ENCODE measurements at regions not wholly inside any gene's neighbourhood (a gene's known extent, or its start where the extent isn't known, plus 50 kb on each side); places are given as distances from the start of the nearest gene placed in this dataset.

GRCh38 chr16:51049678-51050376 lies 101.2 kb downstream of the SALL1 start:
- H3K4me3 Mint-ChIP-seq: peak overlapping the region in 1 of 8 donors; percentile 8
- no peaks in the 10 kb centered on the region for H3K4me1 Mint-ChIP-seq
- no peak for DNase-seq
- peaks cover 1 to 8% (median 4%) of the 10 kb centered on the region in 7 donors for H3K9me3 Mint-ChIP-seq
- no peaks in the 10 kb centered on the region for H3K36me3 Mint-ChIP-seq
- no peak for ATAC-seq (ENCODE audit: low read depth in 2 of 2)
- peaks cover 4 to 8% (median 5%) of the 10 kb centered on the region in 3 donors for H3K27me3 Mint-ChIP-seq
- peak overlapping the region in 1 of 6 donors; percentile 47 for H3K27ac Mint-ChIP-seq

- ATAC-seq (ENCODE audit: low read depth in 2 of 2) (no peak), DNase-seq (no peak)
- H3K27me3 Mint-ChIP-seq: peaks cover under 1 to 5% (median 5%) of the 10 kb centered on the region in 3 donors
- no peak overlapping the region for H3K4me3 Mint-ChIP-seq
- H3K4me1 Mint-ChIP-seq: no peaks in the 10 kb centered on the region
- H3K27ac Mint-ChIP-seq: no peak overlapping the region
- peaks cover 1 to 8% (median 4%) of the 10 kb centered on the region in 7 donors for H3K9me3 Mint-ChIP-seq
- H3K36me3 Mint-ChIP-seq: no peaks in the 10 kb centered on the region
These were observed 101.8 kb downstream of the SALL1 start for GRCh38 chr16:51049276-51049675.

GRCh38 chr16:51048544-51048943 lies 102.5 kb downstream of the SALL1 start:
- H3K4me3 Mint-ChIP-seq: no peak overlapping the region
- no peak overlapping the region for H3K27ac Mint-ChIP-seq
- no peaks in the 10 kb centered on the region for H3K4me1 Mint-ChIP-seq
- peaks cover 0 to 8% (median 5%) of the 10 kb centered on the region in 3 donors for H3K27me3 Mint-ChIP-seq
- peaks cover 0 to 11% (median 1%) of the 10 kb centered on the region in 7 donors for H3K9me3 Mint-ChIP-seq
- no peak for ATAC-seq (ENCODE audit: low read depth in 2 of 2)
- no peak for DNase-seq
- no peaks in the 10 kb centered on the region for H3K36me3 Mint-ChIP-seq

GRCh38 chr16:51045794-51046193 lies 105.3 kb downstream of the SALL1 start:
- H3K36me3 Mint-ChIP-seq: no peaks in the 10 kb centered on the region
- ATAC-seq (ENCODE audit: low read depth in 2 of 2) (no peak), DNase-seq (no peak)
- peaks cover 0 to 9% (median 5%) of the 10 kb centered on the region in 3 donors for H3K27me3 Mint-ChIP-seq
- H3K9me3 Mint-ChIP-seq: peaks cover 0 to 8% (median 1%) of the 10 kb centered on the region in 7 donors
- H3K27ac Mint-ChIP-seq: no peak overlapping the region
- no peak overlapping the region for H3K4me3 Mint-ChIP-seq
- no peaks in the 10 kb centered on the region for H3K4me1 Mint-ChIP-seq

- ATAC-seq (ENCODE audit: low read depth in 2 of 2): no peak
- no peaks in the 10 kb centered on the region for H3K36me3 Mint-ChIP-seq
- no peak overlapping the region for H3K27ac Mint-ChIP-seq
- no peaks in the 10 kb centered on the region for H3K4me1 Mint-ChIP-seq
- H3K4me3 Mint-ChIP-seq: peak overlapping the region in 1 of 8 donors; percentile 7
- H3K9me3 Mint-ChIP-seq: peaks cover 0 to 9% (median 1%) of the 10 kb centered on the region in 7 donors
- DNase-seq: no peak
- peaks cover 2 to 15% (median 11%) of the 10 kb centered on the region in 3 donors for H3K27me3 Mint-ChIP-seq
These were observed 105.9 kb downstream of the SALL1 start for GRCh38 chr16:51045186-51045585.

GRCh38 chr16:51041546-51041945 lies 109.5 kb downstream of the SALL1 start:
- no peak for ATAC-seq (ENCODE audit: low read depth in 2 of 2)

GRCh38 chr16:51040637-51041036 lies 110.4 kb downstream of the SALL1 start:
- ATAC-seq (ENCODE audit: low read depth in 2 of 2) (no peak), DNase-seq (no peak)
- Mint-ChIP-seq H3K4me3 (no peak overlapping the region), H3K9me3 (peaks cover 0 to 5% (median 3%) of the 10 kb centered on the region in 7 donors), H3K4me1 (no peaks in the 10 kb centered on the region), H3K27me3 (peaks cover 13 to 31% (median 22%) of the 10 kb centered on the region in 3 donors), H3K36me3 (peaks cover 0 to 6% of the 10 kb centered on the region in 2 donors), H3K27ac (no peak overlapping the region)

More at GRCh38 chr16:51041546-51041945, 109.5 kb downstream of the SALL1 start:
- H3K36me3 Mint-ChIP-seq: peaks cover 0 to 6% of the 10 kb centered on the region in 2 donors
- H3K9me3 Mint-ChIP-seq: peaks cover 0 to 5% (median 3%) of the 10 kb centered on the region in 7 donors
- peaks cover 13 to 31% (median 22%) of the 10 kb centered on the region in 3 donors for H3K27me3 Mint-ChIP-seq
- H3K4me3 Mint-ChIP-seq: peak overlapping the region in 1 of 8 donors; percentile 23
- H3K4me1 Mint-ChIP-seq: no peaks in the 10 kb centered on the region
- H3K27ac Mint-ChIP-seq: no peak overlapping the region
- no peak for DNase-seq

GRCh38 chr16:51039638-51040331 lies 111.3 kb downstream of the SALL1 start:
- Mint-ChIP-seq H3K27ac (peak overlapping the region in 1 of 6 donors; percentile 81), H3K9me3 (peaks cover 0 to 5% (median 3%) of the 10 kb centered on the region in 7 donors), H3K36me3 (peaks cover 0 to 6% of the 10 kb centered on the region in 2 donors), H3K4me1 (peaks cover 0 to under 1% (median 0%) of the 10 kb centered on the region in 3 donors), H3K4me3 (no peak overlapping the region), H3K27me3 (peaks cover 13 to 31% (median 22%) of the 10 kb centered on the region in 3 donors)
- ATAC-seq (ENCODE audit: low read depth in 2 of 2) (no peak), DNase-seq (no peak)

GRCh38 chr16:51035711-51036110 lies 115.4 kb downstream of the SALL1 start:
- no peak overlapping the region for H3K4me3 Mint-ChIP-seq
- no peak overlapping the region for H3K27ac Mint-ChIP-seq

GRCh38 chr16:51035110-51035498 lies 116.0 kb downstream of the SALL1 start:
- DNase-seq: no peak
- H3K4me1 Mint-ChIP-seq: peaks cover 4 to 9% (median 7%) of the 10 kb centered on the region in 3 donors
- H3K9me3 Mint-ChIP-seq: peaks cover 0 to 4% (median 0%) of the 10 kb centered on the region in 7 donors
- no peak overlapping the region for H3K27ac Mint-ChIP-seq
- H3K36me3 Mint-ChIP-seq: peaks cover 0 to 6% of the 10 kb centered on the region in 2 donors
- ATAC-seq (ENCODE audit: low read depth in 2 of 2): no peak
- peaks cover 11 to 16% (median 15%) of the 10 kb centered on the region in 3 donors for H3K27me3 Mint-ChIP-seq
- H3K4me3 Mint-ChIP-seq: no peak overlapping the region

More at GRCh38 chr16:51035711-51036110, 115.4 kb downstream of the SALL1 start:
- no peak for DNase-seq
- ATAC-seq (ENCODE audit: low read depth in 2 of 2): no peak
- Mint-ChIP-seq H3K27me3 (peaks cover 13 to 22% (median 21%) of the 10 kb centered on the region in 3 donors), H3K4me1 (peaks cover 4 to 9% (median 7%) of the 10 kb centered on the region in 3 donors), H3K36me3 (peaks cover 0 to 6% of the 10 kb centered on the region in 2 donors), H3K9me3 (peaks cover 0 to 4% (median 3%) of the 10 kb centered on the region in 7 donors)

GRCh38 chr16:51034481-51035109 lies 116.5 kb downstream of the SALL1 start:
- Mint-ChIP-seq H3K27me3 (peaks cover 8 to 12% (median 10%) of the 10 kb centered on the region in 3 donors), H3K36me3 (peaks cover 0 to 6% of the 10 kb centered on the region in 2 donors), H3K4me1 (peaks cover 4 to 9% (median 7%) of the 10 kb centered on the region in 3 donors), H3K9me3 (peaks cover 0 to 6% (median 3%) of the 10 kb centered on the region in 7 donors), H3K27ac (no peak overlapping the region), H3K4me3 (no peak overlapping the region)
- DNase-seq (no peak), ATAC-seq (ENCODE audit: low read depth in 2 of 2) (no peak)

- Mint-ChIP-seq H3K4me3 (no peak overlapping the region), H3K9me3 (peaks cover 0 to 11% (median 3%) of the 10 kb centered on the region in 7 donors), H3K36me3 (no peaks in the 10 kb centered on the region), H3K4me1 (peaks cover 4 to 9% (median 7%) of the 10 kb centered on the region in 3 donors), H3K27me3 (peaks cover 0 to 7% (median 0%) of the 10 kb centered on the region in 3 donors), H3K27ac (no peak overlapping the region)
- DNase-seq: no peak
- no peak for ATAC-seq (ENCODE audit: low read depth in 2 of 2)
These were observed 119.5 kb downstream of the SALL1 start for GRCh38 chr16:51031598-51031997.

- H3K27me3 Mint-ChIP-seq: peaks cover 0 to 14% (median 5%) of the 10 kb centered on the region in 3 donors
- DNase-seq (no peak), ATAC-seq (ENCODE audit: low read depth in 2 of 2) (no peak)
- H3K4me1 Mint-ChIP-seq: peaks cover 4 to 9% (median 7%) of the 10 kb centered on the region in 3 donors
- no peaks in the 10 kb centered on the region for H3K36me3 Mint-ChIP-seq
- peaks cover 0 to 11% (median 5%) of the 10 kb centered on the region in 7 donors for H3K9me3 Mint-ChIP-seq
- no peak overlapping the region for H3K4me3 Mint-ChIP-seq
- no peak overlapping the region for H3K27ac Mint-ChIP-seq
These were observed 120.6 kb downstream of the SALL1 start for GRCh38 chr16:51030516-51030915.
